ENCODE measurements at regions not wholly inside any gene's neighbourhood (a gene's known extent, or its start where the extent isn't known, plus 50 kb on each side); places are given as distances from the start of the nearest gene placed in this dataset.

DNA sequence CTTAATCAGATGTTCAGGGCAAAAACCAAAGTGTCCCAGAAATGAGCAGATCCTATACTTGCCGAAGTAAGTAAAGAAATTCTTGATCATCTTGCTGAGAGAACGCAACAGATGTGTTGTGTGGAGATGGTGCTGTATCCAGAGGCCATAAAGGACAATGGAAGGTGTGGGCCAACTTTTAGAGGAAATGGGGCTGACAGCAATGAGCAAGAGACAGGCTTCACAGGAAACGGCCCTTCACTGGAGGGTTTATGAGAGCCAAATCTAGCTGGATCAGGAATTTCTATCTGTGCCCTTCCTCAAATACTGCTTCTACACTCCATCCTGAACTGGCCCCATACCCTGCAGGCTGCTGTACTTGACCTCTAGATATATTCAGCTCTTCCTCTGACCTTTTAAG, 583.9 kb upstream of the DIPK2B start:
- no peak for FAIRE-seq

DNA sequence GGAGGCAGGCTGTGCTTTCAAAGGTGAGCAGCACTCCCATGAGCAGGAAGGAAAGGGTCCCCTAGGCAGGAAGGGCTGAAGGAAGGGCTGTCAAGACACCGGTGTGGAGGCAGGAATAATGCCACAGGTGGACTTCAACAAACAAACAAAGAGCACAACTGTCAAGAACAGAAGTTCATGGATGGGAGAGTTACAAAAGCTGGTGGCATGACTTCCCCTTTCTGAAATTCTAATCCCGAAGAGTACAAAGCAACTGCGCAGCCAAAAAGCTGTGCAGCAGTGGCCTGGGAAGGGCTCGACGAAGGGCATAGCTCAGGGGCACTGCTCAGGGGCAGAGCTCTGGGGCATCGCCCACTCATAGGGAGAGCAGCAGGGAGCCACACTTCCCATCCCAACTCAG, 582.3 kb upstream of the DIPK2B start:
- FAIRE-seq, result no peak

More for the DNA sequence above, 583.9 kb upstream of the DIPK2B start:
- no peak for DNase-seq (ENCODE audit: low spot score)

DNA sequence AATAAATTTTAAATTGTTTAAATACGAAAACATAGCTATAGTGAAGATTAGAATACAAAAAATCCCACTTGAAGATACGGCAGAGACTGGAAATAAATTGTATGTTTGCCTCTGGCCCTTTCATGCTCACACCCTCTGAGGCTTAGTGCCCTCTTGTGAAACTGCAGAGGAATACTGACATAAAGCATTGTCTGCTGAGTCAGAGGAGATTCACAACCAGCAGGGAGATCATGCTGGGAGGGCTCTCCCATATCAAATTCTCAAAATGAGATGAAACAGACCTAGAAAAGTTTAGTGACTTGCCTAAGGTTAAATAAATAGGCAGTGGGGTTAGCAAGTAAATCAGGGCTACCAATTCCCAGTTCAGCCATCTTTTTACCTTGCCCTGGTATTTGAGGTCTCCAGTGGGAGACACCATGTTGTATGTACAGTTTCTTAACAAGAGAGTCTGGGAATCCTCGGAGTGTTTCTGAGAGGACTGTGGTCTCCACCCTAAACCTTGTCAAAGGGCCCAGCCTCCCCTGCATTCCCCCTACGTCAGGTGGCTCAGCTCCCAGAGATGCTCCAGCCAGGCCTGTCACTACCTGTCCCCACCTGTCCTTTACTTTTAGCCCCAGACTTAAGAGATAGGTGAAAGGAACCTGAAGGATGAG, 581.4 kb upstream of the DIPK2B start:
- peak; percentile 85 for FAIRE-seq
- DNase-seq (ENCODE audit: low spot score), result peak; percentile 43

More for the DNA sequence above, 582.3 kb upstream of the DIPK2B start:
- no peak for DNase-seq (ENCODE audit: low spot score)

DNA sequence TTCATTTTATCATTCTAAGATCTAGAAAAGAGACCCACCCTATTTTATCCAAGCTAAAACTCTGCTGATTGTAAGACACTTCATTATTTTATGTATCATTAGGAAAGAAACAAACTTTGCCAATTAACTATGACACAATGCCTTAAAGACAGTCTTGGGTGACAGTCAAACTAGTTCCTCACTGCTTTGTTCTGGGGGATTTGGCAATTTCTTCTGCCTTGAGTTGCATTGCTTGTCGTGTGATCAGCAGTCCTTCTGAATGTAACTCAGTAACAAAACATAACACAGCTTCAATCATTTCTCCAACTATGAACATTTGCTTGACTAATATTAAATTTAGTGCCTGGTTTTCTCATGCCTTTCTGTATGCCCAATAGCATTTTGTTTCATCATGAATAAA, 577.9 kb upstream of the DIPK2B start:
- no peak for FAIRE-seq
- DNase-seq (ENCODE audit: low spot score), result no peak

DNA sequence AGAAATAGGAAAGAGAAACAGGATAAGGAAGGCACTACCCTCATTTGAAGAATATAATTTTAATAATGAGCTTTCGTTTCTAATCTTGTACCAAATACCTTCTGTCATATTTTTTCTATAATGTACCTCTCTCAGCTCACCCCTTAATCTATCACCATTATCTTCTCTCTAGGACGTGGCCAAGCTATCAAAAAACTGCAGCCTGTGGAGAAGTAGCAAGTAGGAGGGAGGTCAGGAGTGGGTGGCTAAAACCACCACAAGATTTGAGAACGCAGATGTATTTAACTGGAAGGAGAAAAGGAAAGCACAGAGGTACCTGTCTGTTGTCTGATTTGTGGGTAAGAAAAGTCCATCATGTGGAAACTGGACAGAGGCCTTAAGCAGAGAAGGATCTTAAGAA, 576.7 kb upstream of the DIPK2B start:
- DNase-seq (ENCODE audit: low spot score) (no peak), FAIRE-seq (no peak)

DNA sequence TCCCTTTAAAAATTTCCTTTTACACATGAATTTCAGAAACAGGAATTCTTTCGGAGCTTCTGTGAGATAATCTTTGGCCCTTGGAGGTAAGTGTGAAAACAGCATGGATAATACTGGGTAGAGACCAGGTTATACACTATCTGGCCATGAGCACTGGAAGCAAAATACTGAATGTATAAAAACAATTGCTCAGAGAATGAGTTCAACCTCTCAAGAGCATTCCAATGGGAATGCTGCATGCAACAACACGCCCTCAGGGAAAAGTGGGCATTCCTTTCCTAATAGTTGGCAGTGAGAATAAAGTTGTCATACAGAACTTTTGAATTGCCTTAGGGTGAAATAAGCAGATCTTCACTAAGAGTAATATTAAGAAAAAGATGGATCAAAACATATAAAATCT, 574.8 kb upstream of the DIPK2B start:
- FAIRE-seq (no peak), DNase-seq (ENCODE audit: low spot score) (peak; percentile 50)

DNA sequence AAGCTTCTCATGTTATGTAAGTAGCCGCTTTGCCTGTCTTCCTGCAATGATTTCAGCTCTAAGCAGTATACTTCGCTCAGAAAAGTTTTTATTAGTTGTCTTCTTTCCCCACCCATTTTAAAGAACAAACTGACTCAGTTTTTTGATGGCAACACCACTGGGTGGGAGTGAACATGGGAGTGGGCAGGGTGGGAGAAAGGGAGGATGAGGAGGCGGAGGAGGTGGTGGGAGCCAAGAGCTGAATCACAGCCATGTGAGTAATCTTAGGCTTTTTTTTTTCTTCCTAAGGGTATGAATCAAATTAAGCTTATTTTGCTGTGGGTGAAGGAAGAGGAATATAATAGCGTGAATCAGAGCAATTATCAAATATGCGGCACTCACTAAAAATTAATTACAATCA, 574.3 kb upstream of the DIPK2B start:
- peak; percentile 47 for DNase-seq (ENCODE audit: low spot score)

DNA sequence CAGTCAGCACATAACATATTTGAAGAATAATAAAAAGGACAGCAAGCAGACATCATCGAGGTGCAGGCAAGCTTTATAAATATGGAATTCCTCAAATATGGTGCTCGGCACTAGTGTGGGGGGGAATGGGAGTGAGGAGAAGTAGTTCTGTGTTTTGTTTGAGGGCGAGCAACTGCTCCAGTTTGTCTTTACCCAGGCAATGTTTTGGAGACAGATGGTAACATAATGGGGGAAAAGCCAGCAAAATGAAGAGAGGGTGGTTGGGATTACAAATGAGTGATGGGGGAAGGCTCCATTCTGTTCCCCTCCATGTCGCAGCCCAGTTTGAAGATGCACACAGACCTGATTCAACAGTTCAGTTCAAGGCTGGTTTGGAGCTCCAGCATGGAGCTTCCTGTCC, 572.9 kb upstream of the DIPK2B start:
- DNase-seq (ENCODE audit: low spot score), result no peak
- FAIRE-seq, result no peak

More for the DNA sequence above, 574.3 kb upstream of the DIPK2B start:
- FAIRE-seq, result peak; percentile 95

DNA sequence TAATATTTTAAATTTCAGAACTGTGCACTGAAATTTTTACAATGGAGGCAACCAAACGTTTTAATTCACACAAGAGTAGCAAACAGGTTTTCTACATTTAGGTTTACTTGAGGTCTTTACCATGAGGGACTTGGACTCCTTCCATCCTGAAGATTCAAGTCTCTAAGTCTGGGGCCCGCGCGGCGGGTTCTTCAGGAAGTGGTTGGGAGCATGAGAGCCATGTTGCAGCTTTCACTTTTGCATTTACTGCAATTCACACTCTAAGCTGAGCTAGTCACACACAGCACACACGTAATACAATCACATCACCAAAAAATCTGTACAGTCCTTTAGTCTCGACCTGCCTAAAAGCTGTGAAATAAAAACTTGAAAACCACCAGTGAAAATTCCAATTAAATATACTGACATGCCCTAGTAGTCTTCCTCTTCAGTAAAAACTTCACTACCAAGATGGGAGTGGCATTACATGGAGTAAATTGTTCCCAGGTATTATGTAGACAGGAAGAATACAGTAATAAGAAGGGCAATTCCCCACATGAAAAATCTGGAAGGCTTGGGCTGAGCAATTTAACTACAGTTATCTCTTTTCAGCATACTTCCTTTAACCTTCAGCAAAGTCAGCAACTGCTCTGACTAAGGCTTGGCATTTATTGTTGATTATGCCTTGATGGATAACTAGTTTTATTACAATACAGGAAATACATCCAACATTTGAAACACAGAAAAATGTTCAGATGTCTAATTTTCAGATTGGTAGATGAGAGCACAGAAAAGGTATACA, 571.1 kb upstream of the DIPK2B start:
- FAIRE-seq, result no peak

DNA sequence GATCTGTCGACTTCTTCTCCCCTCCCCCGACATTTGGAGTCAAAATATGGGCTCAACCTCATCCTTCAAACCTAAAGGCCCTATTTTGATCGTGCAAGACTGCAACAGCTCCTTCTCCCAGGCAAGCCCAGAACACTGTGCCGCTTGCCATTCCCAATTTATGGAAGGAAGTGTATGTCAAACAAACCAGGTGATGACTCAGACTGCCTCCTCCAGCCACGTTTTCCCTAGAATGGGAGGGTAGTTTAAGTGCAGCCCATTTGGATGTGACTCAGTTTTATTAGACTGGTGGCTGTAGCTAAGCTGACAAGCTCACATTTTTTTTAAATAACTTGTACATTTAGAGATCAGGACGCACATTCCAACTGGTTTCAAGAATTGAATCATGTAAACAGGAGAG, 570.4 kb upstream of the DIPK2B start:
- FAIRE-seq (peak; percentile 97), DNase-seq (ENCODE audit: low spot score) (peak; percentile 89)

More for the DNA sequence above, 571.1 kb upstream of the DIPK2B start:
- DNase-seq (ENCODE audit: low spot score), result peak; percentile 64

DNA sequence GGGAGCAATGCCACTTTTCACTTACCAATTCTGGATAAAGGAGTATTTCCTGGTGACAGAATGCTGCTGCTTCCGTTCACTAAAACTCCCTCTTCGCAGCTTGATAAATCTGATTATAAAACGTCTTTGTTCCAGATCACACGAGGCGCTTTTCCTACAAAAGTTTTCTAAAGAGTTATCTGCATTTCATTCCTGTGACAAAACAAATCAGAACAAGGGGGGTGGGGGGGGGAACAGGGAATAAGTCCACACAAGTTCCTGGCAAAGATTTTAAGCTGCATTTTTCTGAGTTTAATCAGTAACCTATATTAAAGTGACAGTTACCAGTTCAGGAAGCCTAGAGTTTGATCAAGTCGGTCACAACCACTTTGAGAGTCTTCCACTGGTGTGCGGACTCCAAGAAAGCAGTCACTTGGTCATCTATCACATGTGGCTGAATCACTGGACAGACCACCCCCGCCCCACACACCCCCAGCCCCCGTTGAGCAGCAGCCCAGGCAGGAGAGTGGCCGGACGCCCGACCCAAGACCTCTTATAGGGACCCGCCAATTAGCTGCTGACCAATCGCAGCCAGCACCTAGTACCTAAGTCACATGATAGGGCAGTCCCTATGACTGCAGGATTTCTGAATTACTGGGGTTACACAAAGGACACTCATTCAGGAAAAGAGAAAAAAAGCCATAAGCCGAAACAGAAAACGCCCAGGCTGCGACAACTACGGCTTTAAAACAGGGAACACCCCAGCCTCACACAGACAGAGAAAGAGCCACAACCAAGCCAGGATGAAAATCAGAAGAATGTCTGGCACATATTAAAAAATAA, 569.3 kb upstream of the DIPK2B start:
- FAIRE-seq, result peak; percentile 91
- DNase-seq (ENCODE audit: low spot score), result peak; percentile 94

DNA sequence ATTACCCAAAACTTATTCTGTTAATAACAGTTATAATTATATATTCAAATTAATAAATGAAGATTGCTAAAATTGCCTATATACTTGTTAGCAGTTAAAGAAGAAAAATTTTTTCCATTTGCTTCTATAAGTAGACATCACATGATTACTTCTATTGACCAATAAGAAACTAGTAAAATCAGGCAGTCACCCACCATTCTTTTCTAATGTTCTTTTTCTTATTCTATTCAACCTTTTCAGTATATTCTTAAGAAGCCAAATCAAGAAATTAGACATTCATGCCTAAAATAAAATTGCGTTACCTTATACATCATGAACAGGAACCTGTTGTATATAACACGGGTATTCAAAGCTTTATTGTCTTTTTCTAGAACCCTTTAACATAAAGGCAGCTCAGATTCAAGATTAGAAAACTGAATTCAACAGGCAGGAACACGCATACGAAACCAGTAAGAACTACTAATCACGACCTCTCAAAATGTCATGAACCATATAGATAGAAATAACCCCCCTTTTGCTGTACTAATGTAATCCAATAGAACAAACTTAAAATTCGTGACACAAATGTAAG, 568.1 kb upstream of the DIPK2B start:
- peak; percentile 78 for FAIRE-seq
- no peak for DNase-seq (ENCODE audit: low spot score)

DNA sequence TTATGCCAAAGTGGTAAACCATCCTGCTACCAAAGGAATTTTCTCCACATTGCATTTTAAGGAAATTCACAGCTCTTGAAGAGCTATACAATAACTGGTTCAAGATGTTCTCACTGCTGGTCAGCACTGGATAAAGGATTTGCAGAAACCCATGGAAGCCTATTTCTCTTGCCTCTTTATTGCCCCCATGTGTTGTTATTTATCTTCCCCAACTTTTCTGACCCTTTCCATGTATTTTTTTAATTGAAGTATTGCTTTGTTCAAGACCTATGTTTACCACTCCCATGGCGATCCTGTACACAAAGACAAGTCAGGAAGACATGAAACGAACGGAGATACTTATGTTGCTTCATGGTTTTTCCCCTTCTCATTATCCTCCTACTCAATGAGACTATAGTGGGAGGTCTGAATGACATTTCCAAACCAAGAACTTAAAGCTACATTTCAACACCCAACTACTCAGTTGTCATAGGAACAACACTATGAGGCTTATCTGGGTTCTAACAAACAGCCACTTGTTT, 566.4 kb upstream of the DIPK2B start:
- peak; percentile 45 for DNase-seq (ENCODE audit: low spot score)

DNA sequence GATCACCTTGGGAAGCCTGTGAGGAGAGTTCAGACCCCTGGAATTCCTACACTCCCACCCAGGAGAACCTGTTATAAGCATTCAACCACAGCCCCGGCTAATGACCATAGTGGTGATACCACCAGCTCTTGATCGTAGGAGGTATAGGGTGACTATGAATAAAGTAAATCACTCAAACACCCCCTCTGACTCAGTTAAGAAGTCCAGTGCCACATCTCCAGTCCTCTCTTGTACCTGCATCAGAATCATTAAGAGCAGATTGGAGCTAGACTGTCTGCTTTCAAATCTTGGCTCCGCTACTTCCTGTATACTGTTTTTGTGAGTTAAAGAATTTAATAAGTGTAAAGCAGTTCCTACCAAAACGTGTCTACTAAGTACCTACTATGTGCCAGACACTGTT, 565.1 kb upstream of the DIPK2B start:
- FAIRE-seq, result no peak
- no peak for DNase-seq (ENCODE audit: low spot score)

More for the DNA sequence above, 566.4 kb upstream of the DIPK2B start:
- peak; percentile 2 for FAIRE-seq

DNA sequence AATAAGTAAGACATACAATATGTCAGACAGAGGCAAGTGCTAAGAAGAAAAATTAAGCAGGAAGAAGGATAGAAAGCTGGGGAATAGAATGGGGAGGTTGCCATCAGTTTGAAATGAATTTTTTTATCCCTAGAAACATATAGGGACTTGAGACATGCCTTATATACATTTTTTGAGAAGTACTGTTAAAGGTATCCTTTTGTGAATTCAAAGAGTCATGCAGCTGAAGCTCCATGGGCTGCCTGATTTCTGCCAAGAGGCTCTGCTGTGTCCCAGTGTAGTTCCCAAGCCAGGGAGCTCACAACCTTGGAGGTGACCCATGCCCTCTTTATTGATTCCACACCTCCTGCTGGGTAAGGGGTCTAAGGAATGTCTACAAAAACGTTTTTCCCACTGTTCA, 564.6 kb upstream of the DIPK2B start:
- FAIRE-seq, result no peak

DNA sequence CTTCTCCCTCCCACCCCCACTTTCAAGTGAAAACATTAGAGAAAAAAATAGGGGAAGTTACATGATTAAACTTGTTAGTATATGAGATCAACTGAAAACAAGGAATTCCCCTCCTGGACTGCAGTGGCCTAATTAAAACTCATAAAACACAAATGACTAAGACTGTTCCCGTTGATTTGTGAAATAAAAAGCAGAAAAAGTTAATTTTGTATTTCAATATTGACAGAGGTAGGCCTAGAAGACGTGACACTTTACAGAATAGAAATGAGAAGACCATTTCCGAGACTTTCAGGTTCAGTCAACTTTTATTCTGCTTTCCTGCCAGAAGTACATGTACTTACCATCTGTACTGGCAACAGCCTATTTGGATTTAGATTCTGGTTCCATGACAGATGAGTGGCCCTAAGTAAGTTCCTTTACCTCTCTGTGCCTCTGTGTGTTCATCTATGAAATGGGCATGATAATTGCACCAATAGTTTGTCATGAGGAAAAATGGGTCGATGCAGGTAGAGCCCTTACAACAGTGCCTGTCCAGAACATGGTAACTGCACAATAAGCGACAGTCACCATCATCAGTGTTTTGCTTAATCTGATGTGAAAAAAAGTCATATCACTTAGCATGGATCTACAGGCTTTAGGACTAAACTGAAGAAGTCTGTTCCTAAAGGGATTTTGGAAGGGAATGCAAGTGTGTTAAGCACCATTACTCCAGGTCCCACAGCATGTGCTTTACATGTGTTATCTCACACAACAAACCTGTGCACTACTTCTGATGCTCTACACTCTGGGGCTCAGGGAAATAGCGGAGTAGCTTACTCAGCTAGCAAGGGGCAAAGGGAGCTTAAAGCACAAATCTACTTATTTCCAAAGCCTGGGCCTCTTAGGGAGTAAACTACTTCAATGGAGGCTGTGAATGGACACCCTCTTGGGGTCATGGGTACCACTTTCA, 562.3 kb upstream of the DIPK2B start:
- no peak for FAIRE-seq
- DNase-seq (ENCODE audit: low spot score), result no peak

More for the DNA sequence above, 564.6 kb upstream of the DIPK2B start:
- DNase-seq (ENCODE audit: low spot score), result no peak

DNA sequence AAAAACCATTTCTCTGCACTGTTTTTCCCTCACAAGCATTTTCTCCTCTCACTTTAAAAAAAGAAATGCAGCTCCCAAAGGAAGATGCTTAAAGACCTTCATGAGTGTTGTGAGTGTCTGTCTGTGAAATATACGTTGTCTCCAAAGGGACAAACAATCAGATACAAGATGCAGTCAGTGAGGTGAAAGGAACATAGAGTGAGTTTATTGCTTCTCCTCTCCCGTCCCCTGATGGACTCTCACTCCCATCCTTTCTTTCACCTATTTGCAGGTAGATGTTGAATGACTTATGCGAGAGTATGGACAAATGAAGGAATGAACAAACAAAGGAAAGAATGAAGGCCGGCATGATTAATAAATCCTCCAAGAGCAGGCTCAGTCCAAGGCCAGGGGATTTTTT, 561.2 kb upstream of the DIPK2B start:
- DNase-seq (ENCODE audit: low spot score) (no peak), FAIRE-seq (no peak)

DNA sequence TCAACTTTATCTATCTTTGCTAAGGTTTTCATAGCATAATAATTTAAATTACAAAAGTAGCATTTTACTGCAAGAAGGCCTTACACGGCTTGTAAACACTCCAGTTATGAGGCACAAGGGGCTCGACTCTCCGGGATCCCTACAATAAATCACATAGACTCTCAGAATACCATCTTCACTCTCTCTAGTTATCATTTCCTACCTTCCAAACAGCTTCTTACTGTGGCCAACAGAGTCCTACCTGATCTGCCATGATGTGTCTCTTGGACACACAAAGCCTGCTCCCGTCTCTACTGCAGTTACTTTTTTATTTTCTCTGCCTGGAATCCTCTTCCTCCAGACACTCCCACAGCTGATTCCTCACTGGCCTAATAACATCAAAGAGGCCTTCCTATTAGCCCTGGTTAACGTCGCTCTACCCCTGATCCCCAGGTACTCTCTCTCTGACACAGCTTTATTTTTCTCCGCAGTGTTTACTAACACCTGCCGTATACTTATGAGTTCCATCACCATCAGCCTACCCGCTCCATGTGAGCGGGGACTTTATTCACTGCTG, 559.6 kb upstream of the DIPK2B start:
- DNase-seq (ENCODE audit: low spot score) (no peak), FAIRE-seq (no peak)

DNA sequence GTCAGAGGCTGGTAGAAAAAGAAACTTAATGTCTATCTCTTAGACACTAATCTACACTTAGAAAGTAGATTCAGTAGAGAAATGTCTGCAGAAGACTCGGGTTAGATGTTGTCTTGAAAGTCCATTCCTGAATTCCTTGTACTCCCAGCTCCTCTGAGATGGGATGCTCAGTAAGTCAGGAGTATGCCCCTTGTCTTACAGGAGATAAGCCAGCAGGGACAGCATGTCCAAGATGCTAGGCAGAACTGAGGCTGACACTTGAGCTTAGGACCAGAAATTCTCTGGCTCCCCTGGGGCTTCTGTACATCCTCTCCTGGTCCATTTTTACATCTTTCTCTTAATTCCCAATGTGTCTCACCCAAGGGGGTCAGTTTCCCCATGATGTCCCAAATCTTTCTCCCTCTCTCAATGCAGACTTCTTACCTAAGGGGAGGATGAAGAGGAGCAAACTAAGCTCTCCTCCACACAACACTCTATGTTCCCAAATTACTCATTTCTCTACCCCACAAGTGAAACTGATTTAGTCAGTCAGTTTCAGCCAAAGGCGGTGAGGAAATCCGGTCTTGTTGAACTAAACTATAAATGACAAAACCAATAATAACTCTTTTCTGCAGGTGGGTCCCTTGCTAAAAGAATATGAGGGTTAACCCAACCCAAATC, 558.2 kb upstream of the DIPK2B start:
- DNase-seq (ENCODE audit: low spot score) (peak; percentile 29), FAIRE-seq (no peak)

All from RCC 7860 (cell line).